SK-N-SH treated with all-trans-retinoic acid at 6 μM for 48 hours (cell line): ENCODE measurements at regions not wholly inside any gene's neighbourhood (a gene's known extent, or its start where the extent isn't known, plus 50 kb on each side); places are given as distances from the start of the nearest gene placed in this dataset.

Source experiments
- ATAC-seq: fragments of 200-7000 bp; cut with Tn5 transposase; 3 replicates; pipeline ENCODE4 v1.9.1; 2020; ENCODE audit warnings: mild to moderate bottlenecking, moderate library complexity
- ARNTL ChIP-seq: fragments of 450-650 bp; formaldehyde crosslinking; IDR thresholded peaks from 2 replicates; pipeline ENCODE4 v1.5.0; 2020; ENCODE audit warnings: low read depth, mild to moderate bottlenecking, moderate library complexity, borderline replicate concordance
- BACH2 ChIP-seq: fragments of 250-450 bp; sonication (Bioruptor Pico); IDR thresholded peaks from 2 replicates; pipeline ENCODE4 v1.9.0; 2021; ENCODE audit warnings: mild to moderate bottlenecking, borderline replicate concordance
- CSDC2 ChIP-seq: fragments of 250-450 bp; sonication (Bioruptor Pico); IDR thresholded peaks from 2 replicates; pipeline ENCODE4 v1.5.0; 2020; ENCODE audit warnings: mild to moderate bottlenecking, moderate library complexity
- GLIS3 ChIP-seq: fragments of 250-450 bp; sonication (Bioruptor Pico); IDR thresholded peaks from 2 replicates; pipeline ENCODE4 v1.5.0; 2020; ENCODE audit warnings: mild to moderate bottlenecking, moderate library complexity
- ISL1 ChIP-seq: fragments of 250-450 bp; sonication (Bioruptor Pico); IDR thresholded peaks from 2 replicates; pipeline ENCODE4 v2.1.2; 2022; ENCODE audit warnings: mild to moderate bottlenecking, moderate library complexity
- OSR1 ChIP-seq: fragments of 250-450 bp; sonication (Bioruptor Pico); IDR thresholded peaks from 2 replicates; pipeline ENCODE4 v1.8.0; 2022; ENCODE audit warnings: moderate library complexity, mild to moderate bottlenecking, inconsistent platforms
- PPARA ChIP-seq: fragments of 250-450 bp; sonication (Bioruptor Pico); IDR thresholded peaks from 2 replicates; pipeline ENCODE4 v1.5.0; 2020; ENCODE audit warnings: mild to moderate bottlenecking, borderline replicate concordance
- RARB ChIP-seq: fragments of 250-450 bp; sonication (Bioruptor Pico); IDR thresholded peaks from 2 replicates; pipeline ENCODE4 v1.8.0; 2021; ENCODE audit warnings: mild to moderate bottlenecking, moderate library complexity
- SNAI2 ChIP-seq: fragments of 250-450 bp; sonication (Bioruptor Pico); IDR thresholded peaks from 2 replicates; pipeline ENCODE4 v1.5.0; 2020; ENCODE audit warnings: mild to moderate bottlenecking, moderate library complexity
- TOX ChIP-seq: fragments of 250-450 bp; sonication (Bioruptor Pico); IDR thresholded peaks from 2 replicates; pipeline ENCODE4 v1.8.0; 2021; ENCODE audit warnings: mild to moderate bottlenecking, moderate library complexity, borderline replicate concordance
- ZC3H10 ChIP-seq: fragments of 250-450 bp; sonication (Bioruptor Pico); IDR thresholded peaks from 2 replicates; pipeline ENCODE4 v1.5.1; 2021; ENCODE audit warnings: mild to moderate bottlenecking, moderate library complexity
- ZFP3 ChIP-seq: fragments of 250-450 bp; sonication (Bioruptor Pico); IDR thresholded peaks from 2 replicates; pipeline ENCODE4 v1.5.0; 2020; ENCODE audit warnings: mild to moderate bottlenecking, moderate library complexity
- ZFP30 ChIP-seq: fragments of 450-650 bp; formaldehyde crosslinking; IDR thresholded peaks from 2 replicates; pipeline ENCODE4 v1.5.0; 2022; ENCODE audit warnings: mild to moderate bottlenecking, moderate library complexity
- ZNF565 ChIP-seq: fragments of 450-650 bp; formaldehyde crosslinking; conservative IDR thresholded peaks from 2 replicates; pipeline ENCODE4 v1.5.0; 2020; ENCODE audit warnings: low read depth, mild to moderate bottlenecking, moderate library complexity
- ZNF70 ChIP-seq: fragments of 450-650 bp; formaldehyde crosslinking; IDR thresholded peaks from 2 replicates; pipeline ENCODE4 v1.5.0; 2020; ENCODE audit warnings: mild to moderate bottlenecking, moderate library complexity
- ZNF8 ChIP-seq: fragments of 450-650 bp; formaldehyde crosslinking; IDR thresholded peaks from 2 replicates; pipeline ENCODE4 v1.5.0; 2020; ENCODE audit warnings: mild to moderate bottlenecking, moderate library complexity
- TF ChIP-seq, protein P1 (sequence below): fragments of 250-450 bp; sonication (Bioruptor Pico); IDR thresholded peaks from 2 replicates; pipeline ENCODE4 v1.8.0; 2020; ENCODE audit warnings: mild to moderate bottlenecking, moderate library complexity, borderline replicate concordance
- TF ChIP-seq, protein P2 (sequence below): fragments of 250-450 bp; sonication (Bioruptor Pico); IDR thresholded peaks from 2 replicates; pipeline ENCODE4 v1.8.0; 2021; ENCODE audit warnings: low read depth, mild to moderate bottlenecking, moderate library complexity, borderline replicate concordance
- TF ChIP-seq, protein P3 (sequence below): fragments of 250-450 bp; sonication (Bioruptor Pico); IDR thresholded peaks from 2 replicates; pipeline ENCODE4 v1.5.1; 2021; ENCODE audit warnings: mild to moderate bottlenecking, moderate library complexity
- TF ChIP-seq, protein P4 (sequence below): fragments of 250-450 bp; sonication (Bioruptor Pico); IDR thresholded peaks from 2 replicates; pipeline ENCODE4 v1.5.0; 2020; ENCODE audit warnings: mild to moderate bottlenecking, moderate library complexity

DNA sequence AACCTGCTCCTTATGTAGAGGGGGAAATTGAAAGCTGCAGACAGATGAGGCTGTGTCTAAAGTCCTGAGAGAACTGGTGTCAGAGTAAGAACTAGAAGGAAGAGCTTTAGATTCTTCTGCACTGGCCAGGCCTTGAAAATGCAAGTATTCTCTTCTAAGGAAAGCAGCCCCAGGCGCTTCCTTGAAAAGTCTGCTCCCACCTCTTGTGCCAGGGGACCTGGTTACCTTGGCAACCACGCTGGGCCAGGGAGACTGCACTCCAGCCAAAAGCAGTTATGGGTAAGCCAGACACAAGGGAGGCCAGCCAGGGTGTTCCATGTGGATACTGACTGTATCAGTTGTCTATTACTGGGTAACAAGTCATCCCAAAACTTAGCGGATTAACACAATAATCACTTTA lies 228.6 kb upstream of the SDK2 start:
- no peak for ATAC-seq
- TF ChIP-seq PPARA (CRISPR knock-in tag) (no peak), ZNF70 (CRISPR knock-in tag) (no peak), CSDC2 (no peak), ZC3H10 (CRISPR knock-in tag) (no peak), TOX (CRISPR knock-in tag) (no peak), ZFP3 (CRISPR knock-in tag) (no peak), BACH2 (CRISPR knock-in tag) (no peak), ISL1 (CRISPR knock-in tag) (no peak), ZNF565 (CRISPR knock-in tag) (no peak), OSR1 (CRISPR knock-in tag) (no peak)
- TF ChIP-seq, protein P1, sequence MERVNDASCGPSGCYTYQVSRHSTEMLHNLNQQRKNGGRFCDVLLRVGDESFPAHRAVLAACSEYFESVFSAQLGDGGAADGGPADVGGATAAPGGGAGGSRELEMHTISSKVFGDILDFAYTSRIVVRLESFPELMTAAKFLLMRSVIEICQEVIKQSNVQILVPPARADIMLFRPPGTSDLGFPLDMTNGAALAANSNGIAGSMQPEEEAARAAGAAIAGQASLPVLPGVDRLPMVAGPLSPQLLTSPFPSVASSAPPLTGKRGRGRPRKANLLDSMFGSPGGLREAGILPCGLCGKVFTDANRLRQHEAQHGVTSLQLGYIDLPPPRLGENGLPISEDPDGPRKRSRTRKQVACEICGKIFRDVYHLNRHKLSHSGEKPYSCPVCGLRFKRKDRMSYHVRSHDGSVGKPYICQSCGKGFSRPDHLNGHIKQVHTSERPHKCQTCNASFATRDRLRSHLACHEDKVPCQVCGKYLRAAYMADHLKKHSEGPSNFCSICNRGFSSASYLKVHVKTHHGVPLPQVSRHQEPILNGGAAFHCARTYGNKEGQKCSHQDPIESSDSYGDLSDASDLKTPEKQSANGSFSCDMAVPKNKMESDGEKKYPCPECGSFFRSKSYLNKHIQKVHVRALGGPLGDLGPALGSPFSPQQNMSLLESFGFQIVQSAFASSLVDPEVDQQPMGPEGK (CRISPR knock-in tag), result no peak
- TF ChIP-seq, protein P2, sequence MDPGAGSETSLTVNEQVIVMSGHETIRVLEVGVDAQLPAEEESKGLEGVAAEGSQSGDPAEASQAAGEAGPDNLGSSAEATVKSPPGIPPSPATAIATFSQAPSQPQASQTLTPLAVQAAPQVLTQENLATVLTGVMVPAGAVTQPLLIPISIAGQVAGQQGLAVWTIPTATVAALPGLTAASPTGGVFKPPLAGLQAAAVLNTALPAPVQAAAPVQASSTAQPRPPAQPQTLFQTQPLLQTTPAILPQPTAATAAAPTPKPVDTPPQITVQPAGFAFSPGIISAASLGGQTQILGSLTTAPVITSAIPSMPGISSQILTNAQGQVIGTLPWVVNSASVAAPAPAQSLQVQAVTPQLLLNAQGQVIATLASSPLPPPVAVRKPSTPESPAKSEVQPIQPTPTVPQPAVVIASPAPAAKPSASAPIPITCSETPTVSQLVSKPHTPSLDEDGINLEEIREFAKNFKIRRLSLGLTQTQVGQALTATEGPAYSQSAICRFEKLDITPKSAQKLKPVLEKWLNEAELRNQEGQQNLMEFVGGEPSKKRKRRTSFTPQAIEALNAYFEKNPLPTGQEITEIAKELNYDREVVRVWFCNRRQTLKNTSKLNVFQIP (CRISPR knock-in tag), result no peak
- TF ChIP-seq, protein P3, sequence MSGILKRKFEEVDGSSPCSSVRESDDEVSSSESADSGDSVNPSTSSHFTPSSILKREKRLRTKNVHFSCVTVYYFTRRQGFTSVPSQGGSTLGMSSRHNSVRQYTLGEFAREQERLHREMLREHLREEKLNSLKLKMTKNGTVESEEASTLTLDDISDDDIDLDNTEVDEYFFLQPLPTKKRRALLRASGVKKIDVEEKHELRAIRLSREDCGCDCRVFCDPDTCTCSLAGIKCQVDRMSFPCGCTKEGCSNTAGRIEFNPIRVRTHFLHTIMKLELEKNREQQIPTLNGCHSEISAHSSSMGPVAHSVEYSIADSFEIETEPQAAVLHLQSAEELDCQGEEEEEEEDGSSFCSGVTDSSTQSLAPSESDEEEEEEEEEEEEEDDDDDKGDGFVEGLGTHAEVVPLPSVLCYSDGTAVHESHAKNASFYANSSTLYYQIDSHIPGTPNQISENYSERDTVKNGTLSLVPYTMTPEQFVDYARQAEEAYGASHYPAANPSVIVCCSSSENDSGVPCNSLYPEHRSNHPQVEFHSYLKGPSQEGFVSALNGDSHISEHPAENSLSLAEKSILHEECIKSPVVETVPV, result no peak
- TF ChIP-seq, all 23 proteins: peak for 0

DNA sequence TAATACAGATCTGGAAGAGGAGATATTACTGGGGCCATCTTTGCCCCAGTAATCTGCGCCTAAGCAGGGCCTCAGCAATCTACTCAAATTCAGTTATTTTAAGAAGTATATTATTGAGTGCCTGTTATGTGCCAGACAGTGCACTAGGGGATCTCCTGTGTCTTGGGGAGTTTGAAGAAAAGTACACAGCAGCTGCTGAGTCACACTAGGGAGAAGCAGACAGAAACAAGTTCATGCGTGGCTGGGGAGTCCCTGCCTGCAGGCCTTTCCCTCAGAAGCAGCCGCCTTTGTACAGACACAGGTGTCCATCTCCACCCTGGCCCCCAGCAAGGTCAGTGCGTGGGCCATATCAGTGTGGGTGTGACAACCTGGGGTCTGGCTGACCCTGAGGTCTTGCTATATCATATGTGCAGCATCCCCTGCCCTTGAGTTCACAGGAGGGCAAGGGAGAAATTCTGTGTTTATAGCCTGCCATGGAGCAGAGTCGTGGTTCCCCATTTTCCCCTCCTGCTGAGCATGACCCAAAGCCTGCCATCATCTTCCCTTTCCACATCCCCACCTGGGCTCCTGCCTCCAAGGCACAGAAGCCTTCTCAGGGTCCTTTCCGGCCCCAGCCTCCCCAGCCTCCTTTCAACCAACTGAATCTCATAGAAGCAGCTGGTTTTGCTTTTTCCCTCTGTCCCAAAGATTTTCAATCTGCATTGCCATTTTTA lies 229.9 kb upstream of the SDK2 start:
- TF ChIP-seq CSDC2 (no peak), ZFP3 (CRISPR knock-in tag) (no peak), ZNF565 (CRISPR knock-in tag) (no peak), RARB (CRISPR knock-in tag) (no peak), ZFP30 (CRISPR knock-in tag) (no peak), PPARA (CRISPR knock-in tag) (no peak), TOX (CRISPR knock-in tag) (no peak), BACH2 (CRISPR knock-in tag) (no peak), ZC3H10 (CRISPR knock-in tag) (no peak), ZNF8 (no peak), OSR1 (CRISPR knock-in tag) (no peak), ARNTL (CRISPR knock-in tag) (no peak), GLIS3 (no peak), ISL1 (CRISPR knock-in tag) (no peak), SNAI2 (CRISPR knock-in tag) (no peak)
- TF ChIP-seq, protein P4, sequence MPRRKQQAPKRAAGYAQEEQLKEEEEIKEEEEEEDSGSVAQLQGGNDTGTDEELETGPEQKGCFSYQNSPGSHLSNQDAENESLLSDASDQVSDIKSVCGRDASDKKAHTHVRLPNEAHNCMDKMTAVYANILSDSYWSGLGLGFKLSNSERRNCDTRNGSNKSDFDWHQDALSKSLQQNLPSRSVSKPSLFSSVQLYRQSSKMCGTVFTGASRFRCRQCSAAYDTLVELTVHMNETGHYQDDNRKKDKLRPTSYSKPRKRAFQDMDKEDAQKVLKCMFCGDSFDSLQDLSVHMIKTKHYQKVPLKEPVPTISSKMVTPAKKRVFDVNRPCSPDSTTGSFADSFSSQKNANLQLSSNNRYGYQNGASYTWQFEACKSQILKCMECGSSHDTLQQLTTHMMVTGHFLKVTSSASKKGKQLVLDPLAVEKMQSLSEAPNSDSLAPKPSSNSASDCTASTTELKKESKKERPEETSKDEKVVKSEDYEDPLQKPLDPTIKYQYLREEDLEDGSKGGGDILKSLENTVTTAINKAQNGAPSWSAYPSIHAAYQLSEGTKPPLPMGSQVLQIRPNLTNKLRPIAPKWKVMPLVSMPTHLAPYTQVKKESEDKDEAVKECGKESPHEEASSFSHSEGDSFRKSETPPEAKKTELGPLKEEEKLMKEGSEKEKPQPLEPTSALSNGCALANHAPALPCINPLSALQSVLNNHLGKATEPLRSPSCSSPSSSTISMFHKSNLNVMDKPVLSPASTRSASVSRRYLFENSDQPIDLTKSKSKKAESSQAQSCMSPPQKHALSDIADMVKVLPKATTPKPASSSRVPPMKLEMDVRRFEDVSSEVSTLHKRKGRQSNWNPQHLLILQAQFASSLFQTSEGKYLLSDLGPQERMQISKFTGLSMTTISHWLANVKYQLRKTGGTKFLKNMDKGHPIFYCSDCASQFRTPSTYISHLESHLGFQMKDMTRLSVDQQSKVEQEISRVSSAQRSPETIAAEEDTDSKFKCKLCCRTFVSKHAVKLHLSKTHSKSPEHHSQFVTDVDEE (CRISPR knock-in tag), result no peak
- TF ChIP-seq, protein P3, result no peak
- TF ChIP-seq, protein P2 (CRISPR knock-in tag), result no peak
- TF ChIP-seq, protein P1 (CRISPR knock-in tag), result no peak
- no peak for ATAC-seq
